ENCODE measurements at regions not wholly inside any gene's neighbourhood (a gene's known extent, or its start where the extent isn't known, plus 50 kb on each side); places are given as distances from the start of the nearest gene placed in this dataset.

DNA sequence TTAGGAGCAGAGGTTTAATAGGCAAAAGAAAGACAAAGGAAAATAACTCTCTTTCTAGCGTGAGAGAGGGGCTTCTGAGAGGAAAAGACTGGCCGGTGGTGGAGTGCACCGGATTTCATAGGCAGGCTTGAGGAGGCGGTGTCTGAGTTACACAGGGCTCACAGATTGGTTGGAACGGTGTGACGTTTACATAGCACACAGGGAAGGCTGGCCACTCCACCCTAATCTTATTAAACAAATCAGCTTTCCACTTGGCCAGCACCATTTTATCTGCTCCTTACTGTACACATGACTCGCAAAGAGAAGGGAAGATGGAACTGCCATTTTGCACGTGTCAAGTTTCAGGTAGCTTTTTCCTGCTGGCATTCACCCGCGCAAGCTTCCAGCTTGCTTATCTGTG lies 587.7 kb downstream of the RPL10L start:
- Histone ChIP-seq H2AFZ (ENCODE audit: low read length, unreplicated experiment) (no peak overlapping the region), H3K27ac (ENCODE audit: low read depth, low read length) (no peak overlapping the region), H3K79me2 (ENCODE audit: control insufficient read depth, insufficient read depth, low read length, unreplicated experiment) (no peaks in the 10 kb centered on the region), H3K4me3 (ENCODE audit: low read depth, low read length) (no peak overlapping the region), H3K4me1 (ENCODE audit: control insufficient read depth, insufficient read depth, low read length, unreplicated experiment) (no peaks in the 10 kb centered on the region), H3K27me3 (ENCODE audit: insufficient read depth, low read length) (no peaks in the 10 kb centered on the region), H3K36me3 (ENCODE audit: insufficient read depth, low read length) (no peaks in the 10 kb centered on the region)

DNA sequence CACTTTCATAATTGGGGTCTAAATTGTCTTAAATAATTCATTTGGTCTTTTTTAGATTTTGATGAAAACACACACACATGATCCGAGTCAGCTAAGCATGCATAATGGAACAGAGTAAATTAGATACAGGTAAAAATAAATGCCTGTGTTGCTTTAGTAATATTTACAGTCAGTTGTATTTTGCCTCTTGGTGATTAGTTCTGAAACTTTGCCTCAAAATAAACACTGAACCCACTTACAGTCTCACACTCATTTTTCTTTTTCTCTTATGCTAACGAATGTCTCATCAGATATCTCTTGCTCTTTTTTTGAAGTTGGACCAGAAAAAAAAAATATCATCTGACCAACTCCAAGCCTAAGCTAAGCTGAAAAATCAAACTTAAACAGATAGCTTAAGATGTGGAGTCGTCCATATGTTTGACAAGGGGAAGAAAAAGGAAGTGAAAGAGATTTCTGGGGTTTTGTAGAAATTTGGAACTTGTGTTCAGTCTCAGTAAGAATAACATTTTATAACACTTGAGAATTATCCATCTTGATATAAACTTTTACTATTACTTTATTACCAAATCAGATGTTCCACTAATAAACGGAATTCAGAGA lies 592.5 kb downstream of the RPL10L start:
- Histone ChIP-seq H2AFZ (ENCODE audit: low read length, unreplicated experiment) (no peak overlapping the region), H3K79me2 (ENCODE audit: control insufficient read depth, insufficient read depth, low read length, unreplicated experiment) (no peaks in the 10 kb centered on the region), H3K27ac (ENCODE audit: low read depth, low read length) (no peak overlapping the region), H3K36me3 (ENCODE audit: insufficient read depth, low read length) (no peaks in the 10 kb centered on the region), H3K4me3 (ENCODE audit: low read depth, low read length) (no peak overlapping the region), H3K27me3 (ENCODE audit: insufficient read depth, low read length) (no peaks in the 10 kb centered on the region), H3K4me1 (ENCODE audit: control insufficient read depth, insufficient read depth, low read length, unreplicated experiment) (no peaks in the 10 kb centered on the region)

DNA sequence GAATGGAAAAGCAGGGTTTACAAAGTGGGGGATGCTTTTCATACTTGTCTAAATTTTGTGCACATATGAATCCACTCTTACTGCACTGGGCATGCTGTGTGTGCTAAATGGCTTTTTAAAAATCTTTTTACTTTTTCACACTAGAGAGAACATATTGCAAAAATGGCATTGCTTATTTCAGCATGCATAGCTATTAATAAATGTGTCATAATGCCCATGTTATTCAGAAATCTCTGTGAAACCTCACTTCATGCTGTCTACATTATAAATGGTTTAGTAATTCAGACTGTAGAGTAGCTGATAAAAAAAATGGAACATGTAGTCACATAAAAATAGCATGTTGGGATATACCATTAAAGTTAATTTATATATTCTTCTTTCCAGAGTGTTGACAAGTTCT lies 593.8 kb downstream of the RPL10L start:
- no peaks in the 10 kb centered on the region for H3K4me1 ChIP-seq (ENCODE audit: control insufficient read depth, insufficient read depth, low read length, unreplicated experiment)

DNA sequence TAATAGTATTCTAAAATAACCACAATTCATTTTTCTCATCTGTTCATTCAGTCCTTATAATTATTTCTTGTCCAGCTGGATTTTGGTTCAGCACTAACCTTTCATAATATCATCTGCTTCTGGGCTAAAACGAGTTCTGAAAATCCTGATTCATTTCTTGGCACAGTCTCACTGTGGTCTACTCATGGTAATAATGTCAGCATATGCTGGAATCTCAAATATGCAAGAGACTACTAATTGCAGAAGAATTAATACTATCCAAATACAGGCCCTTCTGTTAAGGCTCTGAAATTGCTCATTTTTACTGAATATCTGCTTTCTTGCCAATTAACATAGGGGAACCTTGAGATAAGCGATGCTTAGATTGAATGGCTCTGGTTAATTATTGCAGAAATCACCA lies 597.1 kb downstream of the RPL10L start:
- H3K4me3 ChIP-seq (ENCODE audit: low read depth, low read length), result no peak overlapping the region
- H3K27me3 ChIP-seq (ENCODE audit: insufficient read depth, low read length), result no peaks in the 10 kb centered on the region
- H3K79me2 ChIP-seq (ENCODE audit: control insufficient read depth, insufficient read depth, low read length, unreplicated experiment), result no peaks in the 10 kb centered on the region
- H3K27ac ChIP-seq (ENCODE audit: low read depth, low read length), result no peak overlapping the region
- no peaks in the 10 kb centered on the region for H3K36me3 ChIP-seq (ENCODE audit: insufficient read depth, low read length)
- no peaks in the 10 kb centered on the region for H3K4me1 ChIP-seq (ENCODE audit: control insufficient read depth, insufficient read depth, low read length, unreplicated experiment)
- no peak overlapping the region for H2AFZ ChIP-seq (ENCODE audit: low read length, unreplicated experiment)

More for the DNA sequence above, 593.8 kb downstream of the RPL10L start:
- Histone ChIP-seq H3K27me3 (ENCODE audit: insufficient read depth, low read length) (no peaks in the 10 kb centered on the region), H3K4me3 (ENCODE audit: low read depth, low read length) (no peak overlapping the region), H2AFZ (ENCODE audit: low read length, unreplicated experiment) (no peak overlapping the region), H3K36me3 (ENCODE audit: insufficient read depth, low read length) (no peaks in the 10 kb centered on the region), H3K79me2 (ENCODE audit: control insufficient read depth, insufficient read depth, low read length, unreplicated experiment) (no peaks in the 10 kb centered on the region), H3K27ac (ENCODE audit: low read depth, low read length) (no peak overlapping the region)

DNA sequence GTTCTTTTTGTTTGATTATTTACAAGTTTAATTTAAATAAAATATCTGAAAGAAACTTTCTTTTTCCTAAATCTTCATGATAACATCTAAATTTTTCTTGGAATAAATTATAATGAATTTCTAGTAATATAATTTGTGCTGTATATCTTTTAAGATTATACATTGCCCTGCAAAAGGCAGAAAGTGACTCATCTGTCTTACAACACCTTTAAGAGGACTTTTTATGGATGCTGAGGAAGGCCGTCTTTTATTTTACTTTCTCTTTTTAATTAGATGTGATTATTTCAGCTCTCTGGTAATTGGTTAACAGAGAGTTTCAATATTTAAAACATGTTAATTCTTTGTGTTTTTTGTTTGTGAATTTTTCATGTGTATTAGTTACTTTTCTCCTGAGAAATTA lies 598.4 kb downstream of the RPL10L start:
- no peaks in the 10 kb centered on the region for H3K79me2 ChIP-seq (ENCODE audit: control insufficient read depth, insufficient read depth, low read length, unreplicated experiment)
- no peaks in the 10 kb centered on the region for H3K4me1 ChIP-seq (ENCODE audit: control insufficient read depth, insufficient read depth, low read length, unreplicated experiment)
- no peaks in the 10 kb centered on the region for H3K36me3 ChIP-seq (ENCODE audit: insufficient read depth, low read length)
- no peaks in the 10 kb centered on the region for H3K27me3 ChIP-seq (ENCODE audit: insufficient read depth, low read length)
- no peak overlapping the region for H3K27ac ChIP-seq (ENCODE audit: low read depth, low read length)
- H2AFZ ChIP-seq (ENCODE audit: low read length, unreplicated experiment), result no peak overlapping the region
- H3K4me3 ChIP-seq (ENCODE audit: low read depth, low read length), result no peak overlapping the region

DNA sequence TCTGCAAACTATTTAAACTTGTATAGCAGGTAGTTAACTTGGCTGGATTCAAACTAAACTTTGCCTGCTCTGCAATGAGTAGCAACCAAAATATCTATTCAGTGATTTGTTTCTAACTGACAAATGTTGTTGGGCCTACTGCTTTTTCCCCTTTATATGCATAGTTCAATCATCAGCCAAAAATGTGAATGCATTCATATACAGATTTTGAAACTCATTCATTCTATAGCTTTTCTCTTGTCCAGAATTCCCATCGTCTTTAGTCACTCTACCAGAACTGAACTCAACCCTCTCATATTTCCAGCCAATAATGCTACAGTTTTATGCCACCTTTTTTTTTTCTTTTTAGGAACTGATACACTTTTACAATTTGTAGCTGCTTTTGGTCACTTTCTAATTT lies 599.8 kb downstream of the RPL10L start:
- Histone ChIP-seq H3K4me3 (ENCODE audit: low read depth, low read length) (no peak overlapping the region), H3K4me1 (ENCODE audit: control insufficient read depth, insufficient read depth, low read length, unreplicated experiment) (no peaks in the 10 kb centered on the region), H3K27me3 (ENCODE audit: insufficient read depth, low read length) (no peaks in the 10 kb centered on the region), H3K27ac (ENCODE audit: low read depth, low read length) (no peak overlapping the region), H3K36me3 (ENCODE audit: insufficient read depth, low read length) (no peaks in the 10 kb centered on the region), H2AFZ (ENCODE audit: low read length, unreplicated experiment) (no peak overlapping the region), H3K79me2 (ENCODE audit: control insufficient read depth, insufficient read depth, low read length, unreplicated experiment) (no peaks in the 10 kb centered on the region)

DNA sequence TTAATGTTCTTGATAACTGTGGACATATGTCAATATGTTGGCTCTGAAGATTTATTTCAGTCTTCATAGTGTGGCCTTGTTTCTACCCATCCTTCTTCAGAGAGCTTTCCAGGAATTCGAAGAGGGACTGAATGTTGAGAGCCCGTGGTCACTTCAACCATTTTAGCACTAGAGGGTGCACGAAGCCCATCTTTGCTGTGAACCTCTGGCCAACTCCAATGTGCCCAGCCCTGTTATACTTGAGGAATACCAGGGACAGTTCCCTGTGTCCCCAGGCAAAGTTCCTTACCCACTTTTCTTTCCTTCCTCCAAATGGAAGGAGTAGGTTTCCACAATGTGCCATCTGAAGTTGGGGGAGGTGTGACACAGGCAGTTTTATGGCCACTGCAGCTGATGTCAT lies 603.5 kb downstream of the RPL10L start:
- H3K36me3 ChIP-seq (ENCODE audit: insufficient read depth, low read length), result no peaks in the 10 kb centered on the region
- H3K4me1 ChIP-seq (ENCODE audit: control insufficient read depth, insufficient read depth, low read length, unreplicated experiment), result no peaks in the 10 kb centered on the region
- no peaks in the 10 kb centered on the region for H3K27me3 ChIP-seq (ENCODE audit: insufficient read depth, low read length)
- no peak overlapping the region for H3K4me3 ChIP-seq (ENCODE audit: low read depth, low read length)
- H3K27ac ChIP-seq (ENCODE audit: low read depth, low read length), result no peak overlapping the region
- H3K79me2 ChIP-seq (ENCODE audit: control insufficient read depth, insufficient read depth, low read length, unreplicated experiment), result no peaks in the 10 kb centered on the region
- H2AFZ ChIP-seq (ENCODE audit: low read length, unreplicated experiment), result no peak overlapping the region

DNA sequence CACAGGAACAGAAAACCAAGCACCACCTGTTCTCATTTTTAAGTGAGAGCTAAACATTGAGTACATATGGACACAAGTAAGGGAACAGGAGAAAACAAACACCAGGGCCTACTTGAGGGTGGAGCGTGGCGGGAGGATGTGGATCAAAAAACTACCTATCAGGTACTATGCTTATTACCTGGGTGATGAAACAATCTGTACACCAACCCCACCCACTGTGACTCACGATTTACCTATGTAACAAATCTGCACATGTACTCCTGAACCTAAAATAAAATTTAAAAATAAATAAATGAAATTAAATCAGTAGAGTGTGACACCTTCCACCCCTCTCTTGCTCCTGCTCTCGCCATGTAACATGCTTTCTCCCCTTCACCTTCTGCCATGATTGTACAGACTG lies 615.5 kb downstream of the RPL10L start:
- Histone ChIP-seq H3K36me3 (ENCODE audit: insufficient read depth, low read length) (no peaks in the 10 kb centered on the region), H3K79me2 (ENCODE audit: control insufficient read depth, insufficient read depth, low read length, unreplicated experiment) (no peaks in the 10 kb centered on the region), H3K27ac (ENCODE audit: low read depth, low read length) (no peak overlapping the region), H3K4me1 (ENCODE audit: control insufficient read depth, insufficient read depth, low read length, unreplicated experiment) (no peaks in the 10 kb centered on the region), H3K4me3 (ENCODE audit: low read depth, low read length) (no peak overlapping the region), H2AFZ (ENCODE audit: low read length, unreplicated experiment) (no peak overlapping the region), H3K27me3 (ENCODE audit: insufficient read depth, low read length) (no peaks in the 10 kb centered on the region)

DNA sequence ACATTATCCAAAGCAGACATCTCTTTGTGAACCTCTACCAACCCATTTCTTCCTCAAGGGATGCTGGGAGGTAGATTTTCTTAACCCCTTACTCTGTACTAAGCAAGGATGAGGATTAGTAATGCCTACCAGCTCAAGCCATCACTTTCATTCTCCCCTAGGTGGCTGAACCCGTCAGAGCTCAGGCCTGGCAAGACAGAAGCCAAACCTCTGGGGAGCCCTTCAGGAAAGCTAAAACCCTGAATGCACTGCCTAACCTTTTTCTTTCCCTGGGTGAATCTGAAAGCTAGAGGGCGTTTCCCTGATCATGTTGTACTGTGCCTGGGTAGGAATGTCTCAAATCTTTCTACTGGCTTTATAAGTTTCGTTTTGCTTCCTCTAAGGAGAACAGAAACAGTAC lies 617.3 kb downstream of the RPL10L start:
- Histone ChIP-seq H3K27me3 (ENCODE audit: insufficient read depth, low read length) (no peaks in the 10 kb centered on the region), H3K27ac (ENCODE audit: low read depth, low read length) (no peak overlapping the region), H3K4me1 (ENCODE audit: control insufficient read depth, insufficient read depth, low read length, unreplicated experiment) (no peaks in the 10 kb centered on the region), H3K4me3 (ENCODE audit: low read depth, low read length) (no peak overlapping the region), H3K36me3 (ENCODE audit: insufficient read depth, low read length) (no peaks in the 10 kb centered on the region), H3K79me2 (ENCODE audit: control insufficient read depth, insufficient read depth, low read length, unreplicated experiment) (no peaks in the 10 kb centered on the region), H2AFZ (ENCODE audit: low read length, unreplicated experiment) (no peak overlapping the region)

DNA sequence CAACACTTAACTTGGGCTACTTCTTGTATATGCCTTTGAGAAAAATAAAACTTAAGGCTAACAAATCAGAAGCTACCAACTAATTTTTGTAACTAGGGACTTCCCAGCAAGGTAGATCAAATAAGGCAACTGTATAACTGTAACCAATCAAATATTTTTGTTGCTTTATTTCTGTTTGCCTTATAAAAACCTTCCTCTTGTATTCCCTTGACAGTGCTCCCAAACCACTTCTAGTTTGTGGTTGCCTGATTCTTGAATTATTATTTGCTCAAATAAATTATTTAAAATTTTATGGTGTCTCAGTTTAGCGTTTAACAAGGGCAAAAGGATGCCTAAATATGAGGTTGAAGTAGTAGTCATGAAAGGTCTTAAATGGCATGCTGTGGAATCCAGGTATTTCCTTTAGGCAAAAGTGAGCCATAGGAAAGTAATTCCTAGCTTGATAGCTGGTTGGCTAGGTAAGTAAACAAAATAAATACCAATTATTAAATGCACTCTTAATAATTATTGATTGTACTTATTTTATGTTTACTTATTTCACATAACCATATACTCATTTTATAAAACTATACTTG lies 632.6 kb downstream of the RPL10L start:
- no peak overlapping the region for H2AFZ ChIP-seq (ENCODE audit: low read length, unreplicated experiment)
- no peaks in the 10 kb centered on the region for H3K4me1 ChIP-seq (ENCODE audit: control insufficient read depth, insufficient read depth, low read length, unreplicated experiment)
- H3K79me2 ChIP-seq (ENCODE audit: control insufficient read depth, insufficient read depth, low read length, unreplicated experiment), result no peaks in the 10 kb centered on the region
- no peak overlapping the region for H3K4me3 ChIP-seq (ENCODE audit: low read depth, low read length)
- no peak overlapping the region for H3K27ac ChIP-seq (ENCODE audit: low read depth, low read length)
- no peaks in the 10 kb centered on the region for H3K36me3 ChIP-seq (ENCODE audit: insufficient read depth, low read length)
- no peaks in the 10 kb centered on the region for H3K27me3 ChIP-seq (ENCODE audit: insufficient read depth, low read length)

DNA sequence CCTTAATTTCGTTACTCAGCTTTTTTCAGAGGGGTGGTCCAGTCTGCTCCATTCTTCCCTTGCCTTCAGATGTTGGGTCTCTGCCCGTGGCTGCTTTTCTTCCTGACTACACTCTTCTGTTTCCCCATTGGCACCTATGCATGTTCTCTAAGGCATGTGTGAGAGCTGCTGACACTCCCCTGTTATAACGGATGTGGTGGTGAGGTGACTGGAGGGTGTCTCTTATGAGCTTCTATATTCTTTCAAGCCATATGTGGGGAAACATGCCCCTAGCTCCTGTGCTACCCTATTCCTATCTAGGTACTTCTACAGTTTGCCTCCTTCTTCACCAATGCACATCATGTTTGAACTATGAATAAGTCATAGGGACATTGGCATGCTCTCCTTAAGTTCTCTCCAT lies 643.2 kb downstream of the RPL10L start:
- no peaks in the 10 kb centered on the region for H3K36me3 ChIP-seq (ENCODE audit: insufficient read depth, low read length)
- no peaks in the 10 kb centered on the region for H3K79me2 ChIP-seq (ENCODE audit: control insufficient read depth, insufficient read depth, low read length, unreplicated experiment)
- no peak overlapping the region for H2AFZ ChIP-seq (ENCODE audit: low read length, unreplicated experiment)
- no peaks in the 10 kb centered on the region for H3K4me1 ChIP-seq (ENCODE audit: control insufficient read depth, insufficient read depth, low read length, unreplicated experiment)
- no peak overlapping the region for H3K4me3 ChIP-seq (ENCODE audit: low read depth, low read length)
- H3K27ac ChIP-seq (ENCODE audit: low read depth, low read length), result no peak overlapping the region
- no peaks in the 10 kb centered on the region for H3K27me3 ChIP-seq (ENCODE audit: insufficient read depth, low read length)

Measured in ACC112 (cell line).